Panc1 (cell line): ENCODE measurements at regions not wholly inside any gene's neighbourhood (a gene's known extent, or its start where the extent isn't known, plus 50 kb on each side); places are given as distances from the start of the nearest gene placed in this dataset.

Source experiments
- CTCF ChIP-seq: fragments of 450-650 bp; IDR thresholded peaks from 2 replicates; pipeline ENCODE4 v1.5.1; 2017; ENCODE audit warnings: mild to moderate bottlenecking
- POLR2AphosphoS5 ChIP-seq: IDR thresholded peaks from 2 replicates; pipeline ENCODE4 v1.6.1; 2012; ENCODE audit warnings: mild to moderate bottlenecking, low read depth, low read length, moderate library complexity
- REST ChIP-seq, 2 experiments: IDR thresholded peaks; 2 replicates each; pipeline ENCODE4 v1.6.1; 2011 to 2012; ENCODE audit warnings: low read depth in 2 of 2, control low read depth in 1 of 2, low read length in 1 of 2, mild to moderate bottlenecking in 1 of 2, moderate library complexity in 1 of 2; ENCODE audit not compliant: insufficient read depth in 1 of 2
- SIN3A ChIP-seq: IDR thresholded peaks from 2 replicates; pipeline ENCODE4 v1.6.1; 2012; ENCODE audit warnings: low read depth, mild to moderate bottlenecking, low read length, moderate library complexity, borderline replicate concordance; ENCODE audit not compliant: insufficient read depth

GRCh38 chr9:78596346-78596745 lies 299.4 kb downstream of the PSAT1 start:
- TF ChIP-seq CTCF = no peak
- no peak for TF ChIP-seq SIN3A
- TF ChIP-seq POLR2AphosphoS5 = no peak
- no peak for TF ChIP-seq REST (IDR thresholded peaks at IDR 0.05; ENCODE audit: insufficient read depth in 1 of 2, low read depth in 2 of 2, low read length in 1 of 2)
